ENCODE measurements at regions not wholly inside any gene's neighbourhood (a gene's known extent, or its start where the extent isn't known, plus 50 kb on each side); places are given as distances from the start of the nearest gene placed in this dataset.
A peak's percentile ranks its signal among the peaks of the same experiment; 100 is the strongest.

DNA sequence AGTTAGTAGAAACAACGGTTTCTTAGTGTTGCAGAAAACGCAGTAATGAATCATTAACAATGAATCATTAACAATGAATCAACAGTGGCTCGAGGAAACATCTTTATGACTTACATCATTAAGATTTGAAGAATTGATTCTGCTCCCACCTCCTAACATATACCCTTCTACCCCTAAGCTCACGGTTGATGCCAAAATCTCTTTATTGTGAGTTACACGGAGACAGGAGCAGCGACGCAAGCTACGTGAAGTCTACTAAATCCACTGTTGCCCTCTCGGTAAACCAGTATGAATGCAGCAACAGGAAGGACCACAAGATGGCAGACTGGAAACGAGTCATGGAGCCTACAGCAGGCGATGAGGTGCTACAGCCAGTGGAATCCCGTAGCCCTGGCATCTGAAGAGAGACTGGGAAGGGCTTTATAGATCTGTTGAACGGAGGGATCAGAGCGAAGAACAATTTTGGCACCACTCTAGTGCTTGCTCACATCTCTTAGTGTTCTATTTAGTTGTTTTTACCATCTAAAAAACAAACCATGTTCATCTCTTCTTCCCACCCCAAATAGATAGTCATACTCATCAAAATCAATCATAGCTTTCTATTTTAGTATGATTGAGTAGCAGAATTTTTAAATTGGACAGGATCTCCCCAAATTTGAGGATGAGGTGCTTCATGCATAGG, 332.7 kb downstream of the DUSP6 start:
- Histone ChIP-seq H3K27me3 (no peaks in the 10 kb centered on the region), H3K4me3 (ENCODE audit: low read depth in 1 of 2, low read length in 1 of 2) (no peak overlapping the region), H3K36me3 (no peaks in the 10 kb centered on the region), H3K27ac (no peak overlapping the region), H3K4me1 (ENCODE audit: control insufficient read depth in 1 of 2, insufficient read depth in 1 of 2, low read depth in 1 of 2, low read length in 1 of 2) (peaks cover 6 to 9% of the 10 kb centered on the region in 2 experiments), H3K9me3 (no peaks in the 10 kb centered on the region)
- TF ChIP-seq, protein P1, sequence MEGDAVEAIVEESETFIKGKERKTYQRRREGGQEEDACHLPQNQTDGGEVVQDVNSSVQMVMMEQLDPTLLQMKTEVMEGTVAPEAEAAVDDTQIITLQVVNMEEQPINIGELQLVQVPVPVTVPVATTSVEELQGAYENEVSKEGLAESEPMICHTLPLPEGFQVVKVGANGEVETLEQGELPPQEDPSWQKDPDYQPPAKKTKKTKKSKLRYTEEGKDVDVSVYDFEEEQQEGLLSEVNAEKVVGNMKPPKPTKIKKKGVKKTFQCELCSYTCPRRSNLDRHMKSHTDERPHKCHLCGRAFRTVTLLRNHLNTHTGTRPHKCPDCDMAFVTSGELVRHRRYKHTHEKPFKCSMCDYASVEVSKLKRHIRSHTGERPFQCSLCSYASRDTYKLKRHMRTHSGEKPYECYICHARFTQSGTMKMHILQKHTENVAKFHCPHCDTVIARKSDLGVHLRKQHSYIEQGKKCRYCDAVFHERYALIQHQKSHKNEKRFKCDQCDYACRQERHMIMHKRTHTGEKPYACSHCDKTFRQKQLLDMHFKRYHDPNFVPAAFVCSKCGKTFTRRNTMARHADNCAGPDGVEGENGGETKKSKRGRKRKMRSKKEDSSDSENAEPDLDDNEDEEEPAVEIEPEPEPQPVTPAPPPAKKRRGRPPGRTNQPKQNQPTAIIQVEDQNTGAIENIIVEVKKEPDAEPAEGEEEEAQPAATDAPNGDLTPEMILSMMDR (IDR thresholded peaks at IDR 0.05): peak; percentile 80

DNA sequence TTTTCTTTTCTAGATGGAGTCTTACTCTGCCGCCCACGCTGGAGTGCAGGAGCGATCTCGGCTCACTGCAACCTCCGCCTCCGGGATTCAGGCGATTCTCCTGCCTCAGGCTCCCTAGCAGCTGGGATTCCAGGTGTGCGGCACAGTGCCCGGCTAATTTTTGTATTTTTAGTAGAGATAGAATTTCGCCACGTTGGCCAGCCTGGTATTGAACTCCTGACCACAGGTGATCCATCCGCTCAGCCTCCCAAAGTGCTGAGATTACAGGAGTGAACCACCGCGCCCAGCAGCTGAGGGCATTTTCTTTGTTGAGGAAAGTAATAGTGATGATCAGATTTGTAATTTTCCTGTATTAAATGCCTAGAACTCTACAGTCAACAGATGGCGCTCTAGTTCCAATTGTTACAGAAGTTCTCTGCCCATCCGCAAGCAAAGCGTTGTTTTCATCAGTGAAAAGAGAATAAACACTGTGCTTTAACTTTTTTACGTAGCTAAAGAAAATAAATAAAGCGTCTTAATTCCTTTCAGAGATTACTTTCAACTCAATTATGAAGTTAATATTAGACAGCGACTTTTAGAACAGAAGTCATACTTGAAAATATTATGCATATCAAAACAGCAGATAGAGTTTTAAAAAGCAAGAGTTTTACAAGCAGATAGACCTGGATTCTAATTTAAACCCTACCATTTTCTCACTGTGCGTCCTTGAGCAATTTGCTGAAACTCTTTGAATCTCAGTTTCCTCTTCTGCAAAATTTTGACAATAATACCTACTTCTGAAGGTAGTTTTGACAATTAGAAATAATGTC, 335.1 kb downstream of the DUSP6 start:
- Histone ChIP-seq H3K4me3 (ENCODE audit: low read depth in 1 of 2, low read length in 1 of 2) (no peak overlapping the region), H3K27ac (no peak overlapping the region), H3K4me1 (ENCODE audit: control insufficient read depth in 1 of 2, insufficient read depth in 1 of 2, low read depth in 1 of 2, low read length in 1 of 2) (peaks cover 6 to 9% of the 10 kb centered on the region in 2 experiments), H3K27me3 (no peaks in the 10 kb centered on the region), H3K36me3 (no peaks in the 10 kb centered on the region), H3K9me3 (no peaks in the 10 kb centered on the region)
- TF ChIP-seq, protein P1 (IDR thresholded peaks at IDR 0.05): peak; percentile 66

- Histone ChIP-seq H3K4me3 (ENCODE audit: low read depth in 1 of 2, low read length in 1 of 2) (no peak overlapping the region), H3K4me1 (ENCODE audit: control insufficient read depth in 1 of 2, insufficient read depth in 1 of 2, low read depth in 1 of 2, low read length in 1 of 2) (peaks cover 6 to 9% of the 10 kb centered on the region in 2 experiments), H3K27ac (no peak overlapping the region), H3K36me3 (no peaks in the 10 kb centered on the region), H3K9me3 (no peaks in the 10 kb centered on the region), H3K27me3 (no peaks in the 10 kb centered on the region)
- TF ChIP-seq, protein P1 (IDR thresholded peaks at IDR 0.05): no peak
Observed at GRCh38 chr12:89015419-89015818, 336.9 kb downstream of the DUSP6 start.

GRCh38 chr12:88998421-88998820, 353.9 kb downstream of the DUSP6 start:
- no peaks in the 10 kb centered on the region for H3K9me3 ChIP-seq
- H3K36me3 ChIP-seq: no peaks in the 10 kb centered on the region
- H3K27ac ChIP-seq: no peak overlapping the region
- H3K4me3 ChIP-seq (ENCODE audit: low read depth in 1 of 2, low read length in 1 of 2): no peak overlapping the region
- no peaks in the 10 kb centered on the region for H3K4me1 ChIP-seq (ENCODE audit: control insufficient read depth in 1 of 2, insufficient read depth in 1 of 2, low read depth in 1 of 2, low read length in 1 of 2)
- TF ChIP-seq, protein P1 (IDR thresholded peaks at IDR 0.05): no peak
- H3K27me3 ChIP-seq: no peaks in the 10 kb centered on the region

DNA sequence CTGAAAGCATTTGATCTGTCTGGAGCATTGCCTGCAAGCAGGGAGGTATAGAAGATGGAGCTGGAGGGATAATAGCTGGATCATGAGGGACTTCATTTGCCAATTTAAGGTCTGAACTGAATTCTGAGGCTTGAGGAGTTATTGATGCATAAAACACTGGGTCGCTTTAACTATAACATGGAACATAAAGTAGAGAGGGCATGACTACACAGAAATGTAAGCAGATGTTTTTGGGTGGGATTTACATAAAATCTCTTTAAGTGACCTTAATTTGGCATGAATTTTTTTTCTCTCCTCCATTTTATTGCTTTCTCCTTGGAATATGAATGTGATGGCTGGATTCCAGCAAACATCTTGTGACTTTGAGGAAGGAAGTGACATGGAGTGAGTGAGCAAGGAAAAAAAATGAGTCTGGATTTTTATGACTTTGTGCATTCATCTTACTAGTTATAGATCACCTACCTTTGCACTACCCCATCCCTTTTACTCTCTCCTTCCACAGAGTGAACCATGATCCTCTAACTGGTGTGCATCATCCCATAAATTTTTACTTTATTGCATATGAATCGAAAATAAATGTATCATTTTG, 356.0 kb downstream of the DUSP6 start:
- no peak overlapping the region for H3K4me3 ChIP-seq (ENCODE audit: low read depth in 1 of 2, low read length in 1 of 2)
- no peaks in the 10 kb centered on the region for H3K4me1 ChIP-seq (ENCODE audit: control insufficient read depth in 1 of 2, insufficient read depth in 1 of 2, low read depth in 1 of 2, low read length in 1 of 2)
- no peaks in the 10 kb centered on the region for H3K9me3 ChIP-seq
- no peaks in the 10 kb centered on the region for H3K27me3 ChIP-seq
- H3K36me3 ChIP-seq: no peaks in the 10 kb centered on the region
- TF ChIP-seq, protein P1 (IDR thresholded peaks at IDR 0.05): no peak
- H3K27ac ChIP-seq: no peak overlapping the region
